DMS 273 treated with DMSO at 0.1 percent for 48 hours (cell line): ENCODE measurements at regions not wholly inside any gene's neighbourhood (a gene's known extent, or its start where the extent isn't known, plus 50 kb on each side); places are given as distances from the start of the nearest gene placed in this dataset.
A peak's percentile ranks its signal among the peaks of the same experiment; 100 is the strongest.

Experiments used
- DNase-seq: peaks from one replicate; lab custom pipeline; 2025; lab: John Stamatoyannopoulos, UW

DNA sequence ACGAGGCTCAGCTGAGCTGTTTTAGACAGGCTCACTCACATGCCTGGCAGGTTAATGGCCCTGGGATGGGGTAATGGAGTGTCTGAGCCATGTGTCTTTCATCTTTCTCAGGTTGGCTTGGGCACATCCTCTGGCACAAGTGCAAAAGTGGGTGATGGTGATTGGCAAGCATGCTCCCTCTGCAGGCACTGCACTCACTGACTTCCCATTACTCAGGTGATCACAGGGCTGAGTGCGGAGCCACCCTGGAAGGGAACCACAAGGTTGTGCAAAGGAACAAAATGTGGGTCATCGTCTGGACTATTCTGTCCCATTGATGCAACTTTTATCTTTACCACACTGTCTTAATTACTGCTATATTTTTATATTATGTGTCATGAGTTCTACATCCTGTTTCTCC is 244.1 kb upstream of the AKR1E2 start:
- no peak for DNase-seq

DNA sequence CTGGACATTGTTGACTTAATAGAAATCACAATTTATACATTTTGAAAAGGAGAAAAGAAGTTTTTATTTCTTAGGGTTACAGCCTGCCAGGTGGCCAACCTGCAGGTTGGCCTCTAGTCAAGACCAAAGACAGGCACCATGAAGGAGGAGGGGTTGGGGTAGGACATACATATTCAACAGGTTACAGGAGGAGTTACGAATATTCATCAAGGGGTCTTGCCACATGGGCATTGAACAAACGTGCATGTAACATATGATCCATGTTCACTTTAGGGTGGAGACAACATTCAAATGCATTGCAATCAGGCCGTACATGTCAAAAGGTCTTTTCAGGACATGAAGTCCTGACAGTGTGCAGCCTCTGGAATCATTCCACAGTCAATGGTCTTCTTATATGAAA is 246.2 kb upstream of the AKR1E2 start:
- DNase-seq: no peak

DNA sequence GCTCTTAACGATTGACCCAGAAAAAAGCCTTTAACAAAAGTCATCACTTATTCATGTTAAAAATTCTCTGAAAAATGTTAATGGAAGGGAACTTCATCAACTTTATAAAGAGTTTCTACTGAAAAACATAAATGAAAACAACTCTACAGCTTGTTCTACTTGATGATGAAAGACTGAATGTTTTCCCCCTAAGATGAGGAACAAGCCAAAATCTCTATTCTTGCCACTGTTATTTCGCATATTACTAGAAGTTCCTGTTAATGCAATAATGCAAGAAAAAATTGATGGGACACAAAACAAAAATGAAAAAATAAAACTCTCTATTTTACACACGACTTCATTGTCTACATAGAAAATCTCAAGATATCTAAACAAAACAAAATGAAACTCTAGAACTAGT is 249.8 kb upstream of the AKR1E2 start:
- DNase-seq: no peak

DNA sequence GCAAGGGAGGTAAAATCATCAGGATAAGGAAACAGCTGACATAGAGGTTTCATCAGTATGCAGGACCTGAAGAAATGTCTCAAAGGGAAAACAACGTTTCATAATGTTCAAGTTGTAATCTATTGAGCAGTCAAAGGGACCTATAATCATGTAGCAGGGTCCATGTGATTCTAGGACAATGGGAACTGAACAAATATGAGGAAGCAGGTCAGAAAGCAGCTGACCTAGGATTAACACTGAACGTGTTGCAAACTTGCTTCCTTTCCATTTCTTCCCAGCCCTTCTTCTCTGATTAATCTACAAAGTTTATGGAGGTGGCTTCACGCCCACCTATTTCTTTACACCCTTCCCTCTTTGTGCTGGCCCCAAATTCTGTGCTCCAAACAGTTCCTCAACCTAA is 256.9 kb upstream of the AKR1E2 start:
- no peak for DNase-seq

DNA sequence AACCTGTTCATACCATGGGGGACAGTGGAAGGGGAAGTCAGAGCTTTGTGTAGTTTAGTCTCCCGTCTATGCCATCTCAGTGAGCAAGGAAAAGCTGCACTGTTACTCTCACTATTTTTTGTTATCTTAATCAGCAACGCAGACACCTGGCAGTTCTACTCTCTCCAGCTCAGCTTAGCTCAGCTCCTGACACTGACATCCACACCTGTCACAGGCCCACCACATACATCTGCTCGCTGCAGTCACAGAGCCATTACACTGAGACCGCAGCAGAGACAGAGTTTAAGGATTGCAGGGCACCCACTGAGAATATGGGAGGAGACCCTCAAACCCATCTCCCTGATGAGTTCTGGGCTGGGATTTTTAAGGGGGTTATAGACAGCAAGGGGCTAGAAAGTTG is 257.3 kb upstream of the AKR1E2 start:
- no peak for DNase-seq

DNA sequence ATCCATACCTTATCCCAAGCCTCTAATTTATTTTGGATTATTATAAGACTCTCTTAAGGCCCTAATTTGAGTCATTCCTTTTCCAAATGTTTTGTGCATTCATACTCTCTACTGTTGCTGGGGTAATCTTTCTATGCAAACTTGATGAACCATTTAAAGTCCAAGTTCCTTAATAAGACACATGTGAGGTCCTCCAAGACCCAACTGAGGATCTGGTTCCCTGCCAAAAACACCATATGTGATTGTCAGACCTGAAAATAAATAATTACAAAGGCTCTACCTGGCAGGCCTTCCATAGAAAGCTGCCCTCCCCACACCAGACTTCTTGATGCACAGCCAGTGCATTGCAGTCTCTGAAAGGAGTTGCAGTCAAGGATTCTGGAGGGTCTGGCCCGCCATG is 257.9 kb upstream of the AKR1E2 start:
- no peak for DNase-seq

DNA sequence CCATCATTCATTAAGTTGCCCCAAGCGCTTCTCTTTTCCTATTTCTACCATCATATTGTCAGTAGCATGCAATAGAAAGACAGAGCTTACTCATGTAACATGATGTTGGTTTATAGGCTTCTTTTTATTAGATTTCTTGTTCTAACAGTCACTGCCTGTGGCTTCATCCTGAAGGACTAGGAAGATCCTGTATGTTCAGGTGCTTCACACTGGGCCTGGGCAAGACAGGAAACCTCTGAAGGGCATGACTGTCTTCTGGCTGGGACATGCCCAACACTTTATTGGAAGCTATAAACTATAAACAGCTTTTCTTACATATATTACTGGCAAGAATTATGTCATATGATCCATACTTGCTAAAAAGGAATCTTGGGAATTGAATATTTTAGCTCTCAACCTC is 258.4 kb upstream of the AKR1E2 start:
- DNase-seq: no peak

DNA sequence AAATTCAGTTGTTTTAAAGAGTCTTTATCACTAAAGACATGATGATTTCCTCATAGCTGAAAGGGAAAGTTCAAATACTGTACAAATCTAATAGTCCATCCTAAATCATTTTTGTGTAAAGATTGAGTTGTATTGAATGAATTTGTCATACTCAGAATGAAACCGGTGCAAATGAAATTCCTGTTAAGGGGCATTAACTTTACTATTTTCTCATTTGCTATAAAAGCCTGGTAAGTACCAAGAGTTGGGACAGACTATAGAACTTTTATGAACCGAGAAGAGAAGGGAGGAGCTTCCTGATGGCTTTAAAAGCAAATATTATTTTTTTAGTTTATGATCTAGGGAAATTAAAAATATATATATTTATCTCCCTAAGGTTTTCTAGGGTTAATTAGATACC is 260.0 kb upstream of the AKR1E2 start:
- no peak for DNase-seq

DNA sequence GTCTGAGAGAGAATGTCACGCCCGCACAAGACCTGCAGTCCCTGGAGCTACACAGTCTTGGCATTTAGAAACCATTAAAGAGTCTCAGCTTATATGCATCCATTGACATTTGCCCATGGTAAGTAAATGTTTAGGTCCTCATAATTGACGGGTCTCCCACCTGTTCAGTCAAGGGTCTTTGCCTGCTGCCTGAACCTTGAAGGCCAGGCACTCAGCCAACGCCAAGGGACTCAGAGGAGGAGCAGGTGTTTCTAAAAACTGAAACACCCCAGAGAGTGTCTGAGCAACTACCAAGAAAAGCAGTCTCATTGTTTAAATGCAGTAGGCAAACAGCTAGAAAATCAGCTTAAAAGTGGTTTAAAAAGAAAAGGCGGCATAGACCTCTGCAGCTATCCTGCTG is 264.7 kb upstream of the AKR1E2 start:
- no peak for DNase-seq

DNA sequence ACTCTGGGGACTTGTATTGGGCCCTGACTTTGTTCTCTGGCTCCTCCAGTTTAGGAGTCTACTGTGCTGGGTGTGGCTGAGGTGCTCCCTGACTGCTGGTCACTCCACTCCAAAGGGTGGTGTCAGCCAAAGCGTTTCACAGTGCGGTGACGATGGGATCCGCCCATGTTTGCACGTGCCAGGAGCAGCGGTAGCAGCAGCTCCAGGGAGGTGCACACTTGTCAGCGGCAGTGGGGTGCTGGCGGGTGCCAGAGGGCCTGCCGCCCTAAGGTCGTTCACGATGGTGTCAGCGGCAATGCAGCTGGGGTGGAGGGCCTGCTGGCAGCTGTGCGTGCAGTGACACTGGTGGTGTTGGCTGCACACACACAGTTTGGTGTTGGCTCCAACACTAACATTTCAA is 268.5 kb upstream of the AKR1E2 start:
- DNase-seq: no peak

DNA sequence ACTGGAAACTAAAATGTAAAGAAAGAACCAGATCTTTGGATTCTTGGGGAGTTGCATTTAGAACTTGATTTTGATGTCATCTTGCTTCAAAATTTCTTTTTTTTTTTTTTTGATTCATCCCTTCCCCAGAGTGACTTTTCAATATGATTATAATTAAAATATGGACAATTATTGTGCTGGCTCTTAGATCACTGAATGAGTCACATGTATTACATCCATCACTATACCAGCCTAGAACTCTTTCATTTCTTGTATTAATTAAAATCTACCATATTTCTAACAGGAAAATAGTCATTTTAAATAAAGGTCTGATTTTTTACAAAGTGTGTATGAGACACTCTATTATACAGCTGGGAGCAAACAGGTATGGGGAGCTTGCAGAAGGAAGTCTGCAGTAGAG is 269.5 kb upstream of the AKR1E2 start:
- DNase-seq: no peak

DNA sequence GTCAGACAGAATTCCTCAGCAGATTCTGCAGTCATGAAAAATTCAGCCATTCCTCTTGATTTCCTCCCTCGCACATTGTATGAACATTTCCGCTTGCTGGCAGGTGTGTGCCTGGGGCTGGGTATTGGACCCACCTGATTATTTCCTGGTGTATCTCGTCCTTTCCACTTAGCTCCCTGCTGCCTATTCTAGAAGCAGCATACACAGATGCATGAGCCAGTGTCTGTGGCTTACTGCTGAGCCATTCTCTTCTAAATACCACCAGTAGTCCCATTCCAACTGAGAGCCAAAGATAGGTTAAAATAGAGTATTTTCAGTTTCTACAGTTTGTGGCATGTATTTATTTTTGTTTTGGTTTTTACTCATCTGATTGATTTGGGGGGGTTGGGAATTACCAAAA is 270.1 kb upstream of the AKR1E2 start:
- no peak for DNase-seq

DNA sequence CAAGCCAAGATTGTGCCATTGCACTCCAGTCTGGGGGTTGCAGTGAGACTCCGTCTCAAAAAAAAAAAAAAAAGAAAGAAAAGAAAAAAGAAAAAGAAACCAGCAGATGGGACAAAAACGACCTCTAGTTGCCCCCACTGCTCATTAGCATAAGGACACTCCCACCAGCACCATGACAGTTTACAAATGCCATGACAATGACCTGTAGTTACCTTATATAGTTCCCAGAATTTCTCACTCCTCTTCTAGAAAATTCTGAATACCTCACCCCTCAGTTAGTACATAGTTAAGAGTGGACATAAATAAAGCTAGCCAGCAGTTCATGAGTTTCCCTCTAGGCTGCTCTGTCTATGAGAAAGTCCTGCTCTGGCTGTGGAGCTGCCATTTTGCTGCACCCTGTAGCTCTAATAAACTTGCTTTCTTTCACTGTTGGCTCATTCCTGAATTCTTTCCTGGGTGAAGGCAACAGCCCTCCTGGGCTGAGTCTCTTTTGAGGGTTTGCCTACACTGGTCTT is 276.8 kb upstream of the AKR1E2 start:
- no peak for DNase-seq

DNA sequence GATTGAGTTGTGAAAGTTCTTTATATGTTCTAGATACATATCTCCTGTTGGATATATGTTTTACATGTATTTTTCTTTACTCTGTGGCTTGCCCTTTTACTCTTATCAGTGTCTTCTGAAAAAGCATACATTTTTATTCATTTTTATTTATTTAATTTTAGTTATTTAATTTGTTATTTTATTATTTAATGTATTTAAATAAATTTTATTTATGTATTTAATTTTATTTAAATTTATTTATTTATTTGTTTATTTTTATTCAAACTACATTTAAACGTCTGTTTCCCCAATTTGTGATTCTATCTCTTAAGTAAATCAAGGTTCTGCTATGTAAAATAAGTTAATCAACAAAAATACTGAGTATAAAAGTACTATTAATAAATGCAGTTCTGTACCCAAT is 279.1 kb upstream of the AKR1E2 start:
- no peak for DNase-seq

DNA sequence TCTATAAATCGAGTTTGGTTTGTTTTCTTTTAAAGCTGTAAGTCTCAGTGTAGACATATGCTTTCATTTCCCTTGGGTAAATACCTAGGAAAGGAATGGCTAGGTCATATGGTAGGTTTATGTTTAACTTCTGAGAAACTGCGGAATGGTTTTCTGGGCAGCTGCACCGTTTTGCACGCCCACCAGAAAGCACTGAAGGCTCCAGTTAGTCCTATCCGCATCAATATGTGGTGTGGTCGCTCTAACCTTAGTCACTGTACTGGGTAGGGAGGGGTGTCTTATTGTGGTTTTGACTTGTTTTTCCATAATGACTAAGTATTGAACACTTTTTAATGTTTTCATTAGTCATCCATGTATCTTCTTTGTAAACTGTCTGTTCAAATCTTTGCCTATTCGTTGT is 279.5 kb upstream of the AKR1E2 start:
- DNase-seq: no peak

DNA sequence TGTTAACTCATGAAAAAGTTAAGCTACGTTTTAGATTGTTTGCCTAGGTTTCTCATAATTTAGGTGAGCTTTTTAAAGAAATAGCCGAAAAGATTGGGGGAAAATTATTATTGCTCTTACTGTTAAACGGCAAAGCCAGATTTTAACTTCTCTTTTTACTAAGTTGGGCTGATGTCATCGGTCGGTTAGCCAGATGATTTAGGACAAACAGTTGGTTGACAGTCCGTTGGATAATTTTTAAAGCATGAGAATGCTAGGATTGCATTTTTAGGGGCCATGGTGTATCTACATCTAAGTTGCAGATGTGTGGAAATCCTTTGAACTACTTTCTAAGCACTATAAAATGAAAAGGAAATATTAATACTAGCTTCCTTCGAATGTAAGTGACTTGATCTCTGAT is 280.9 kb upstream of the AKR1E2 start:
- no peak for DNase-seq

DNA sequence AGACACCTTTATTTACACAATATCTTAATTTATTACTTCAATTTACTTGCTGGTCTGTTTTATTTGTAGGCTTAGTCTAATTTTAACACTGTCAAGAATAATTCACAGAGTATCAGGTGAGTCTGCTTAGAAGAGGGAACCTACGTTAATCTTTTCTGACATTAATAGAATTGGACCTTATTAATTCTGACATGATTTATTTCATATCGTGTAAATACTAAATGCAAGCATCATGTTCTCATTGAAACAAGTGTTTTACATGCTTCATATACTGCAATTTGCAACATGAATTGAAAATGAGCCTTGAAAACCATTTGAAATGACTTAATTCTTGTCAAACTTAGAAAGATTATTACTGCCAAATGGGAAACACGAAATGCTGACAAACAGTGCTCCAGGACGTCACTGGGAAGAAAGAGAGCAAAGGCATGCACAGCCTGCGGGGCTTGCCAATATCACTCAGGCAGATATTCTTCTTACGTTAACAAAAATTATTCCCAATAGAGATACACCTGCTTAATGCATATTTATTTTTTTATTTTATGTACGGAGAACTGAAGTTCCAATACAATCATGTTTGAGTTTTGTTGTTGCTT is 282.0 kb upstream of the AKR1E2 start:
- no peak for DNase-seq

DNA sequence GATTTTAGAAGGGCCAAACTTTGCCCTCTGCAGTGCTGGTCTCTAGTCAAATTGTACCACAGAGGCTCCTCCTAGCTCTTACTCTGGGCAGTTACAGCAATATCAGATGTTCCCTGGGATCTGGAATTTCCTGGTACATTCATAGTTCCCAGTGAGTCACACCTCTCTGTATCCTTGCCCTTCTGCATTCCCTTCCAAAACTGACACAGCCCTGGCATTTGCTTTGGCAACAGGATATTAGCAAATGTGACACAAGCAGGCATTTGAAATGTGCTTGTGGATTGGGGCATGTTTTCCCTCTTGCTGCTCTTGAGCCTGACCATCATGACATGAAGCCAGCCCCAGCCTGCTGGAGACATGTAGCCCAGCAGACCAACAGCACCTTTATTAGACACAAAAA is 284.7 kb upstream of the AKR1E2 start:
- DNase-seq: no peak

DNA sequence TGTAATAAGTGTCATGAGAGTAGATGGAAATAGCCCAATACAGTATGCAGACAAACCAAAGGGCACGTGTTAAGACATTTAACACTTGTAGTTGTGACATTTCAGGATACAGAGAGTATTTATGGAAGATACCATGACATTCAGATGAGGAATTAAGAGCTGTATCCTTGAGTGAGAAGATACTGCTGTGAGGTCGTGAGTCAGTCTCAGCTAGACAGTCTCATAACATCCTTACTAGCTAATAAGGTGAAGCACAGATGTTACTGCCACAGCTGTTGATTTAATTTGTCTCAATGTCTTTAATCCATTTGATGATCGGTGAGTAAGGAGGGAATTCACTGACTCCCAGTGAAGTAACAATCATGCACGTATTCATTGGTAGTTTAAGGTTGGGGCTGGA is 288.0 kb upstream of the AKR1E2 start:
- no peak for DNase-seq

DNA sequence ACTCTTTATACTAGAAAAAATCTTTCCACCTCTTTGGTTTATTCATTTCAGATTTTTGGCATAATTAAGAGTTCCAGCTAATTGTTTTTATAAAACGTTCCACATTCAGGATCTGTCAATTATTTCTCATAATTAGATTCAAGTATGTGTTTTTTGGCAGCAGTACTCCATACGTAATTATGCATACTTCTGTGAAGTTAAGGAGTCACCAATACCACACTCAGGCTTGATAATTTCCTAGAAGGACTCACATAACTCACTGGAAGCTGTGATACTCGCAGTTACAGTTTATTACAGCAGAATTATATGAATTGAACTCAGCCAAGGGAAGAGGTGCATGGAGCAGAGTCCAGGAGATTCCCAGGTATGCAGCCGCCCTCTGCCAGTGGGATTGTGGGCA is 290.5 kb upstream of the AKR1E2 start:
- peak; percentile 0 for DNase-seq

DNA sequence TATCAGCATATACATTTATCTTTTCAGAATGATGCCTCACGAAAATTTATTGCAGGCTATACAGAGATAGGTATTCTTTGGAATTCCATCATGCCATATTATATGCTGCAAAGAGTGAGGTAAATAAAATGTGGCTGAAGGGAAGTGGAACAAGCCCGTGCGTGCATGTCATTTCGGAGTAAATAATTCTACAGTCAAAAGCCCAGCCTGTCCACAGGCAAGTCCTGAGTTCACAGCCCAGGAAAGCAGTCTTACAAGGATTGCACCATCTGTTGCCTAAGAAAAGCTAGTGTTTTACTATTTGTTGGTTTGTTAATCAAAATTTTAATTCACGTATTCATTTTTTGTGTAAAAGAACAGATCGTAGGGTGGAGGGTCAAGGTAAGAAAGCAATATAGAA is 292.4 kb upstream of the AKR1E2 start:
- peak; percentile 39 for DNase-seq

DNA sequence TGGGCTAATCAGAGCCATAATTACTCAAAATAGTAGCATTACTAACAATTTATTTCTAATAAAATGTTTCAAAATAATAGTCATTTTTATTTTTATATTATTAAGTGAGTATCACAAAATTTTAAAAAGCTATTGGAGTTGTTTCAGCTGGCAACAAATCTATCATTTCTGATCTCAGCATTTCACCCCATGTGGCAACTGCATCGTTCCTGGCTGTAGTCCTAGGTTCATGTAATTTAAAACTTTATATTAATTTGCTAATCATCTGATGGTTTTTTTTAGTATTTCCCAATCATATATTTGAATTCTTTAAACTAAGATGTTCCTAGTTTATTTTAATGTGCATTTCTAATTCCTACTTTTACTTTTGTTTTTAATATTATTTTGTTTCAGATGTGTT is 293.0 kb upstream of the AKR1E2 start:
- peak; percentile 1 for DNase-seq

DNA sequence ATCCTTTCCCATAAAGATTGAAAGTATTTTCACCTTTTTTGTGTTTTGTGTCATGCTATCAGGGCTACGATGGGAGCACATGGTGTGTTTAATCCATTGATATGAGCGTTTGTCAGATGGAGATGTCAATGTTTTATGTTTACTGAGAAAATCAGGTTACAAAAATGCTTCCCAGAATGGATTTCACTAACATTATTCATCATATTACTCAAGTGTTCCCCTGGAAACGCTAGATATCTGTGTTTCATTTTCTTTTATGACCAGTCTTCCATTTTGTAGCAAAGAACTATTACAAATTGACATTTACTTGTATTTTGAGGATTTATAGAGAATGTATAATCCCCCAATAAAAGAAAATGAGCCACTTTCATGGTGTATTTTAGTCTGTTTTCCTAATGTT is 293.5 kb upstream of the AKR1E2 start:
- DNase-seq: no peak

DNA sequence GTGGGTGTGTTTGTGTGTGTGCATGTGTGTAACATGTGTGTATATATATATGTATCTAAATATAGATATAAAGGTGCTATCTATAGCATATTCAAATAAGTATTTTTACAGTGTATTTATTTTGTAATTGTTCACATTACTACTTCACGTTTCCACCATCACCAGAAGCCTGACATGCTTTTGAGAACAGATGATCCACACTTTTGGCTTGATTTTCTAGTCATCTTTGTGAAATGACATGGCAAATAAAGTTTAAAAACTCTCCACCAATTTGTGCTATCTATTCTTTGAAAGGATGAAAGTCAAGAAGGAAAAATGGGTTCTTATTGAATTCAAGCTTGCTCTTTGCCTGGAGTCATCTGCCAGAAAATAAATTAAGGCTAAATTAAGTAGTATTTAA is 294.0 kb upstream of the AKR1E2 start:
- no peak for DNase-seq

DNA sequence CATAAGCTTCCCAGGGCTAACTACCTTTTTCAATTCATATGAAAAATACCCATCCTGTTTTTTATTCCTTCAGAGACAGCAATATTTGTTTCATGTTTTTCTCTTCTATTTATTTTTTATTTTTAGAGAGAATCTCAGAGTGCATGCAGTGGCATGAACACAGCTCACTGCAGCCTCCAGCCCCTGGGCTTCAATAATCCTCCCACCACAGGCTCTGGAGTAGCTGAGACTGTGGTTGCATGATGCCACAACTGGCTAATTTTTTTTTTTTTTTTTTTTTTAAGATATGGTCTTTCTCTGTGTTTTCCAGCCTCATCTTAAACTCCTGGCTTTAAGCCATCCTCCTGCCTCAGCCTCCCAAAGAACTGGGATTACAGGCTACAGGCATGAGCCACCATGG is 296.7 kb upstream of the AKR1E2 start:
- DNase-seq: no peak
